Mesendoderm (in vitro differentiated cells): ENCODE measurements at regions not wholly inside any gene's neighbourhood (a gene's known extent, or its start where the extent isn't known, plus 50 kb on each side); places are given as distances from the start of the nearest gene placed in this dataset.
"Not testable (repeated sequence)": the region's sequence is repeated elsewhere in the genome, so short reads cannot be mapped to it uniquely, and the experiment has no call there.

ENCODE experiments used
- DNase-seq: peaks from one replicate; pipeline ENCODE4 v3.0.0; 2013
- H2AK5ac ChIP-seq: 2 replicates; pipeline ENCODE4 v1.6.1; 2013; ENCODE audit warnings: low read length, inconsistent platforms
- H2BK120ac ChIP-seq: 2 replicates; pipeline ENCODE4 v1.6.1; 2013; ENCODE audit warnings: low read depth, mild to moderate bottlenecking, low read length, moderate library complexity, mixed read lengths
- H2BK15ac ChIP-seq: replicated peaks from 2 replicates; pipeline ENCODE4 v1.6.1; 2013; ENCODE audit warnings: low read depth, mild to moderate bottlenecking, moderate library complexity
- H2BK5ac ChIP-seq: 2 replicates; pipeline ENCODE4 v1.6.1; 2013; ENCODE audit warnings: low read length, inconsistent platforms
- H3K18ac ChIP-seq: 2 replicates; pipeline ENCODE4 v1.6.1; 2013; ENCODE audit warnings: mild to moderate bottlenecking, low read length, mixed read lengths
- H3K23ac ChIP-seq: one replicate; pipeline ENCODE4 v1.6.1; 2013; ENCODE audit warnings: low read length
- H3K27ac ChIP-seq: 2 replicates; pipeline ENCODE4 v1.5.1; 2013; ENCODE audit warnings: low read depth, mild to moderate bottlenecking, inconsistent platforms, low read length, moderate library complexity
- H3K27me3 ChIP-seq: 2 replicates; pipeline ENCODE4 v1.6.1; 2013; ENCODE audit warnings: low read length, control low read depth, mild to moderate bottlenecking, inconsistent platforms; ENCODE audit not compliant: insufficient read depth, poor library complexity
- H3K36me3 ChIP-seq: 2 replicates; pipeline ENCODE4 v1.6.1; 2013; ENCODE audit warnings: low read length, inconsistent platforms; ENCODE audit not compliant: control insufficient read depth, insufficient read depth
- H3K4ac ChIP-seq: one replicate; pipeline ENCODE4 v1.6.1; 2013; ENCODE audit warnings: low read depth, mild to moderate bottlenecking, low read length, moderate library complexity
- H3K4me1 ChIP-seq: 2 replicates; pipeline ENCODE4 v1.6.1; 2013; ENCODE audit warnings: low read depth, low read length, inconsistent platforms; ENCODE audit not compliant: control insufficient read depth
- H3K4me2 ChIP-seq: 2 replicates; pipeline ENCODE4 v1.6.1; 2013; ENCODE audit warnings: low read length
- H3K4me3 ChIP-seq: 2 replicates; pipeline ENCODE4 v1.5.1; 2013; ENCODE audit warnings: mild to moderate bottlenecking, low read length
- H3K56ac ChIP-seq: one replicate; pipeline ENCODE4 v1.6.1; 2013; ENCODE audit warnings: low read length
- H3K79me1 ChIP-seq: 2 replicates; pipeline ENCODE4 v1.6.1; 2013; ENCODE audit warnings: low read length, inconsistent platforms
- H3K79me2 ChIP-seq: 2 replicates; pipeline ENCODE4 v1.6.1; 2013; ENCODE audit warnings: mild to moderate bottlenecking, low read length; ENCODE audit not compliant: control insufficient read depth, insufficient read depth
- H3K9ac ChIP-seq: 2 replicates; pipeline ENCODE4 v1.6.1; 2013; ENCODE audit warnings: low read length, inconsistent platforms
- H4K5ac ChIP-seq: one replicate; pipeline ENCODE4 v1.6.1; 2013; ENCODE audit warnings: low read length
- H4K8ac ChIP-seq: one replicate; pipeline ENCODE4 v1.6.1; 2013; ENCODE audit warnings: low read depth, mild to moderate bottlenecking, control low read depth, low read length, moderate library complexity
- WGBS: extraction: QIAGEN DNeasy Blood & Tissue Kit; methylation state at CpG from one replicate; pipeline ENCODE4 v1.1.7; 2013; ENCODE audit warnings: low lambda C conversion rate, missing lambda C conversion rate; ENCODE audit not compliant: insufficient coverage; ENCODE audit errors: extremely low coverage; 5-methylcytosine and 5-hydroxymethylcytosine counted together

DNA sequence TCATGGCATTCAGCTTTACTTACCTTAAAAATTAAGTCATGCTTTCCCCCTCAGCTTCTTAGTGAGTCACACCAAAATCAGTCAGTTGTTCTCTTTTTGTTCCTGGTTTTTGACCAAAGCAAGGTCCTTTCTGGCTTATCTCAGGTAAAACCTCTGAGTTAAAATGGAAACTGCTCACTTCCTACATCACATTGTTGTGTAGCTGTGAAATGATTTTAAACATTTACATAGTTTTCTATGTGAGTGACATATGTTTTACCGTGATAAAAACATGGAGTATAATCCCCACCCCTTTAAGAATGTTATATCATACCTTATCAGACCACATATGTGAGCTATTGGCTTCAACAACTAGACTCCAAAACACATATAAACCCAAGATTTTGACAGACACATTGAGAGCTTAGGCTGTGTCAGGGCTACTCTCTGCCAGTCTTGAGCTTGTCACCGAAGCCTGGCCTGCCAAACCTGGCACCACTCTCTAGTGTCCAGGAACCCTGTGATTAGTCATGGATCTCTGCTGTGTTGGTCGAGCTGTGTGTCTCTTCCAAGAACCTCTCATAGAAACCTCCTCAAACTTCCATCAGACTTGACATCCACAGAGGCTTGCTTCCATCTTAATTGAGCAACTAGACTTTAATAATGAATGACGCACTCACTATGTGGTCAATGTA lies 113.7 kb upstream of the FOXN2 start:
- DNase-seq: no peak
- Histone ChIP-seq H3K4me3 (no peak overlapping the region), H2AK5ac (no peak overlapping the region)

DNA sequence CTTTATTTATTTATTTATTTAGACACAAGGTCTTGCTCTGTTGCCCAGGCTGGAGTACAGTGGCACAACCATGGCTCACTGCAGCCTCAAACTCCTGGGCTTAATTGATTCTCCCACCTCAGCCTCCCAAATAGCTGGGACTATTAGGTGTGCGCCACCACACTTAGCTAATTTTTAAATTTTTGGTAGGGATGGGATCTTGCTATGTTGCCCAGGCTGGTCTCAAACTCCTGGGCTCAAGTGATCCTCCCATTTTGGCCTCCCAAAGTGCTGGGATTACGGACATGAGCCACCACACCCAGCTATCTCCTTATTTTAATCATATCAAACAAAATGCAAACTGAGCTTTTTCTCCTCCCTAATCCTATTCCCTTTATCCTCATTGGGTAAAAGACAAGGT lies 113.0 kb upstream of the FOXN2 start:
- not testable (repeated sequence) for H3K36me3 ChIP-seq, H3K4ac ChIP-seq, H4K5ac ChIP-seq, DNase-seq, H3K4me3 ChIP-seq, H3K18ac ChIP-seq, H3K4me2 ChIP-seq, H3K79me1 ChIP-seq, H3K79me2 ChIP-seq, H3K56ac ChIP-seq, H4K8ac ChIP-seq, H2BK120ac ChIP-seq, H3K27ac ChIP-seq, H3K4me1 ChIP-seq, H2BK5ac ChIP-seq, H3K9ac ChIP-seq, H2AK5ac ChIP-seq, H3K27me3 ChIP-seq, H2BK15ac ChIP-seq, H3K23ac ChIP-seq
- no CpG with 5 or more reads among the region's 2 CpGs for WGBS

More for the DNA sequence above, 113.7 kb upstream of the FOXN2 start:
- Histone ChIP-seq H2BK5ac (no peak overlapping the region), H3K4me1 (peaks cover 8% of the 10 kb centered on the region), H3K27ac (no peak overlapping the region), H2BK120ac (no peak overlapping the region), H3K23ac (no peak overlapping the region), H3K36me3 (no peaks in the 10 kb centered on the region), H3K4ac (no peak overlapping the region), H3K56ac (no peak overlapping the region), H2BK15ac (no peak overlapping the region), H3K27me3 (no peaks in the 10 kb centered on the region), H3K79me2 (no peaks in the 10 kb centered on the region), H3K18ac (no peak overlapping the region), H3K4me2 (no peak overlapping the region), H4K5ac (no peak overlapping the region), H4K8ac (no peak overlapping the region), H3K9ac (no peak overlapping the region), H3K79me1 (no peaks in the 10 kb centered on the region)
- WGBS: no CpG with 5 or more reads among the region's 4 CpGs

DNA sequence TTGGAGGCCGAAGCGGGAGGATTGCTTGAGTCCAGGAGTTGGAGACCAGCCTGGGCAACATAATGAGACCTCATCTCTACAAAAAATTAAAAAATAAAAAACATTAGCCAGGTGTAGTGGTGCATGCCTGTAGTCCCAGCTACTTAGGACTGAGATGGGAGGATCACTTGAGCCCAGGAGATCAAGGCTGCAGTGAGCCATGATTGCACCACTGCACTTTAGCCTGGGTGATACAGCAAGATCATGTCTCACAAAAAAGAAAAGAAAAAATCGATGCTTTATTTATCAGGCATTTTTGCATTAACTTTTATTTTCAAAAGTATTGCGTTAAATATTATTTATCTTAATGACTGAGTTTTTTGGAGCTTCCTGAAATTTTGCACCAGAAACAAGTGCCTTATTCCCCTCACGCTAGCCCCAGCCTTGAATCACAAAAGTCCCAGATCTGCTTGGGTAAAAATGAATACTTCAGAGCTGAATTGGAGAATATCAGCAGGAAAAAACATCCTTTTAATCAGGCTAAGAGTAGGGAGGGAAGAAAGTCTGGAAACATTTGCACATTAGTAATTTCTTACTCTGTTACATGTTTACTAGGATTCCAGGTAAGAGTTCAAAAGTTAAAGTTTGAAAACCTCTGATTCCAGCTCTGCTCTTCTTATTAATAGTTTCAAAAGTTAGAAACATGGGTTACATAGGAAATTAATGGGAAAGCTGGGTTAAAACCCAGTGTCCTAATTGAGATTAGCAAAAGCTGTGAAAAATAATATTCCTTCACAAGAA lies 111.4 kb upstream of the FOXN2 start:
- Histone ChIP-seq H3K4me3 (no peak overlapping the region), H2BK120ac (no peak overlapping the region), H3K9ac (no peak overlapping the region), H3K56ac (no peak overlapping the region), H4K5ac (no peak overlapping the region), H3K4me1 (peaks cover 9% of the 10 kb centered on the region), H3K27me3 (no peaks in the 10 kb centered on the region), H4K8ac (no peak overlapping the region), H3K79me2 (no peaks in the 10 kb centered on the region), H3K4me2 (no peak overlapping the region), H3K18ac (no peak overlapping the region), H3K27ac (no peak overlapping the region), H3K23ac (no peak overlapping the region), H2BK5ac (no peak overlapping the region), H2AK5ac (no peak overlapping the region), H2BK15ac (no peak overlapping the region), H3K36me3 (no peaks in the 10 kb centered on the region), H3K79me1 (no peaks in the 10 kb centered on the region), H3K4ac (no peak overlapping the region)
- no CpG with 5 or more reads among the region's 5 CpGs for WGBS
- no peak for DNase-seq

GRCh38 chr2:48203668-48204067 lies 110.8 kb upstream of the FOXN2 start:
- no peaks in the 10 kb centered on the region for H3K27me3 ChIP-seq
- no peak overlapping the region for H4K5ac ChIP-seq
- no peak overlapping the region for H3K4me3 ChIP-seq
- no peak overlapping the region for H3K4me2 ChIP-seq
- no peak overlapping the region for H3K56ac ChIP-seq
- no peaks in the 10 kb centered on the region for H3K36me3 ChIP-seq
- no peak overlapping the region for H2BK120ac ChIP-seq
- H3K27ac ChIP-seq: no peak overlapping the region
- H3K18ac ChIP-seq: no peak overlapping the region
- H3K23ac ChIP-seq: no peak overlapping the region
- no peaks in the 10 kb centered on the region for H3K79me1 ChIP-seq
- H2BK15ac ChIP-seq: no peak overlapping the region
- no peak overlapping the region for H3K4ac ChIP-seq
- no peak overlapping the region for H2AK5ac ChIP-seq
- no peaks in the 10 kb centered on the region for H3K79me2 ChIP-seq
- H3K9ac ChIP-seq: no peak overlapping the region
- H2BK5ac ChIP-seq: no peak overlapping the region
- peaks cover 9% of the 10 kb centered on the region for H3K4me1 ChIP-seq
- DNase-seq: no peak
- H4K8ac ChIP-seq: no peak overlapping the region

- H3K23ac ChIP-seq: no peak overlapping the region
- H3K79me2 ChIP-seq: no peaks in the 10 kb centered on the region
- no CpG with 5 or more reads among the region's 2 CpGs for WGBS
- peaks cover 5% of the 10 kb centered on the region for H3K4me1 ChIP-seq
- H2BK15ac ChIP-seq: no peak overlapping the region
- no peaks in the 10 kb centered on the region for H3K79me1 ChIP-seq
- H3K4me2 ChIP-seq: no peak overlapping the region
- no peak for DNase-seq
- no peak overlapping the region for H3K18ac ChIP-seq
- H2BK5ac ChIP-seq: no peak overlapping the region
- H3K56ac ChIP-seq: no peak overlapping the region
- no peak overlapping the region for H4K8ac ChIP-seq
- no peak overlapping the region for H3K4me3 ChIP-seq
- H3K4ac ChIP-seq: no peak overlapping the region
- H3K27me3 ChIP-seq: no peaks in the 10 kb centered on the region
- H2AK5ac ChIP-seq: no peak overlapping the region
- no peak overlapping the region for H3K9ac ChIP-seq
- no peak overlapping the region for H2BK120ac ChIP-seq
- H3K36me3 ChIP-seq: no peaks in the 10 kb centered on the region
- H3K27ac ChIP-seq: no peak overlapping the region
- no peak overlapping the region for H4K5ac ChIP-seq
Observed at GRCh38 chr2:48204750-48205136, 109.7 kb upstream of the FOXN2 start.
